ENCODE measurements at regions not wholly inside any gene's neighbourhood (a gene's known extent, or its start where the extent isn't known, plus 50 kb on each side); places are given as distances from the start of the nearest gene placed in this dataset.

DNA sequence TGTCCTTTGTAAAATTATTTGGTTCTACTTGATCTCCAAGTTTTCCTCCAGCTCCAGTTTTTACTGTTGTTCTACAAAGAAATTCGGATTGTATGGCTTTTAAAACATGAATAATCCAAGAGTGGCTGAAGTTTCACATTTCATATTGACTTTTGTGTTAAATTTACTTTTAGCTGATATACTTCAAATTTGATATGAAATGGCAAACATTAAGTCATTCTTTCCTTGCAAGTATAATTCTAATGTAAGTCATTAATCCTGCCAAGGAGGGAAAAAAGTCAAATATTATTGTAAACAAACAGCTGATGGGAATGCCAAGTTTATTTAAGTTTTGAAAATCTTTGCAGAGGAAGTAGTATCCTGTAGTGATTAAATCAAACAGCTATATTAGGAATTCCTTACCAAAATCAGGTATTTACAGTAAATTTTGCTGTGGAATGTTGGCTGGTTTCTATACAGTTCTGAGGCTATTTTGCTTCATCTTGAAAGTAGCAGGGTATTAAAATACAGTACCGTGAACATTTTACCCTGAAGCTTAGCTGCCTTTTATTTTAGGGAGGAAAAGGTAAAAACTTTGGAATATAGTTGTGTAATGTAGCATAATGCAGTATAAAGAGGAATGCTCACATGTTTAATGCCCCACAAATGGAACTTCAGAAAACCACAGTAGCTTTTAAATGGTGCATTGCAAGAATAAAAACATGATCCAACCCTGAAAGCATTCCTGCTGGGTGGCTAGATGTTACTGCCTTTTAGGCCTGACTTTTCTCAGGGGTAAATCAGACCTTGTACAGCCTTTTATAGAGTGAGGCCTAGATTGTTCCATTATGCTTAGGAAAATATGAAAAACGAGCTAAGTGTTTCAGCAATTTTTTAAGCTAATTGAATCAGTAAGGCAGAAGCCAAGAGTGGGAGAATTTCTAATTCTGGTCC, 62.7 kb upstream of the NT5C1B start:
- DNase-seq (ENCODE audit: low read depth), result no peak

DNA sequence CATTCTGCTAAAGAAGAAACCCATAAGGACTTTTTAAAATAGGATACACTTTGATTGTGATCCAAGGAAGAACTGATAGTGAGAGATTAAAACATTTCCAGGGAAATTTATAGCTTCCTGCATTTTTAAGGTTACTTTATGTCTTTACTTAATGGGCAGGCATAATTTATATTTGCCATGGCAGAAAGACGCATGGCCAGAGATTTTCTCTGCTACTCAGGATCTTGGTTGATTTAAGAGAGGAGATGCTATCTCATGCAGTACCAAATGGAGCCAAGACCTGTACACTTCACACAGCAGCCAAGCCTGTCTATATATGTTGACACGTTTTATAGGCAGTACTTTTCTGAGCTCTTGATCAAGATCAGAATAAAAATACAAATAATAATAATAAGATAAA, 60.9 kb upstream of the NT5C1B start:
- DNase-seq (ENCODE audit: low read depth), result no peak

DNA sequence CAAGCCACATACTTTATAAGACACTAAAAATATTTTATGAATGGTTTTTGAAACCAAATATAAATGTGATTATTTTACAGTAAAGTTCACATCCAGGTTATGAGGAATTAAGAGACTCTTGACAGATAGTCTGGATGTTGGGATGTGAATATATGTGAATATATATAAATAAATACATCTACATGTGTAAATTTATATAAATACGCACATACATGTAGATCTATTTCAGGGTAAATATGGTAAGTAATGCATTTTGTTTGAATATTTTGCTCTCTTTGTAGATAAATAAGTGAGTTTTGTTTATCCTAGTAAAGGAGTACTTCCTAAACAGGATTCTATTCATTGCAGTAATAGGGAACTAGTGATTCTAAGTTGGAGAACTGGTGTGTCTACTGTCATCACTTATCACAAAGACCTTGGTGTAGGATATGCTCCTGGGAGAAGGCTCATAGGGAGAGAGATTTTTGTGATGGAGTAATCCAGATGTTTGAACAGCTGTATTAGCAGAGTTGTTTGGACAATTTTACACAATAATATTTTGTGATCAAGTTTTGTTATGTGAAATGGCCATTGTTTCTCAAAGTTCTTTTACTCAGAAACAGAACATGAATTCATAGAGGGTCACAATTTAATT, 60.2 kb upstream of the NT5C1B start:
- no peak for DNase-seq (ENCODE audit: low read depth)

DNA sequence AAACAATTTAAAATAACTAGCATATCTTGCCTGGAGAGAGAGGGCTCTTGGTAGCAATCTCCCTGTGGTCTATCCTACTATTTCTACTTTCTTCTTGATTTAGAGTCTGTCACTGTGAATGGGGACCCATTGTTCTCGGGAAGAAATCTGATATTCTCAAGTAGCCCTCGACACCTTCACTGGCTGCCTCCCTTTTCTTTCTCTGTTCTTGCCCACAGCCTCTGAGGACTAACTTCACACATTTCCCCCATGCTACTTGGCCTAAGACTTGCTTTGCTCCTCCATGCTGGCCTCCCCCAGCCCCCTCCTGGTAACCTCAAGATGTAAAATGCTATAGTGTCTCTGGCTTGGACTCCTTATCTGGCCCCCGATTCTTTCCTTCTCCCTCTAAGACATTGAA, 58.8 kb upstream of the NT5C1B start:
- no peak for DNase-seq (ENCODE audit: low read depth)

DNA sequence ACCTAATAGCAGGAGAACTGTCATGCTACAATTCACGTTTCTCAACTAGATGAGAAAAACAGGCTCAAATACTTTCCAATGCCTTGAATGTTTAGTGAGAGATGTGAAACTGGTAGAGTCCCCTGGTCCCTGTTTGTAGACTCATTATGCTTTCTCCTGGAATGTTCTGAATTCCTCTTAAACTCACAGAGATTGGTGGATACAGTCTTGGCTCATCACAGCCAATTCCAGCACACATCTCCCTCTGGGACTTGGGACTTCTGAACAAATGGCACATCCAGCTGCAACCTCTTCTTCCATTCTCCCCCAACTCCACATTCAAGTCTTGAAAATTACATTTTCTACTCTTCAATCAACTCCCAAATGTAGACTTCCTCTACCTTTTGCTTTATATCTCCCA, 58.4 kb upstream of the NT5C1B start:
- no peak for DNase-seq (ENCODE audit: low read depth)

DNA sequence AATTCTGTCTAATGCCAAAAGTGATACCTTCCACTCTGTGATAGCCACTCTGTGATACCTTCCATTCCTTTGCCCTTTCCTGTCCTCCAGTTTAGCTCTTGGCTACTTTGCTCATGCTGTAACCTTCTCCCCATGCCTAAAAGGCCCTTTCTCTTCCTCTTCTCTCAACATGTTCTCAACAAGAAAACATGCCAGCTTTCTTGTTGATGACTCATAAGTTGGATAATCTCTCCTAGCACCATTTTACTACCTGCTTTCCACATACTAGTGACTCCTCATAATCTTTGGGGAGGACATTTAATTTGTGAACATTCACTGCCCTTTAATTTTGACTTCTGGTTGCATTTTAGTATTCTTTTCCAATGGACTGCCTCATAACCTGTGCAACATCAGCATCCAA, 55.9 kb upstream of the NT5C1B start:
- no peak for DNase-seq (ENCODE audit: low read depth)

DNA sequence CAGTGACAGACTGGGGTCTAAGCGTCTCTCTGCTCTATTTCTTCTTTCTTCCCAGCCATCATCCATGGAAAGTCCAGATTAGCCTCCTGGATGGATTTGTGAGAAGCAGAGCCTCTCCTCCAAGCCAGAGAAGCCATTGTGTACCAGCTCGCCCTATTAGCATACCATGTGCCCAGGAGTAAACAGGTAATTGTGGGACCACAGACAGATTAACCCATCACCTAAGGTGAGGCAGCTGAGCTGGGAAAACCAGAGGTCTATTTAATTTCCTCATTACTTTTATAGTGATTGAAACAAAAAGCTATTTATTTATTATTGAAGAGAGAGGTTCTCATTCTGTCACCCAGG, 54.7 kb upstream of the NT5C1B start:
- DNase-seq (ENCODE audit: low read depth), result no peak

DNA sequence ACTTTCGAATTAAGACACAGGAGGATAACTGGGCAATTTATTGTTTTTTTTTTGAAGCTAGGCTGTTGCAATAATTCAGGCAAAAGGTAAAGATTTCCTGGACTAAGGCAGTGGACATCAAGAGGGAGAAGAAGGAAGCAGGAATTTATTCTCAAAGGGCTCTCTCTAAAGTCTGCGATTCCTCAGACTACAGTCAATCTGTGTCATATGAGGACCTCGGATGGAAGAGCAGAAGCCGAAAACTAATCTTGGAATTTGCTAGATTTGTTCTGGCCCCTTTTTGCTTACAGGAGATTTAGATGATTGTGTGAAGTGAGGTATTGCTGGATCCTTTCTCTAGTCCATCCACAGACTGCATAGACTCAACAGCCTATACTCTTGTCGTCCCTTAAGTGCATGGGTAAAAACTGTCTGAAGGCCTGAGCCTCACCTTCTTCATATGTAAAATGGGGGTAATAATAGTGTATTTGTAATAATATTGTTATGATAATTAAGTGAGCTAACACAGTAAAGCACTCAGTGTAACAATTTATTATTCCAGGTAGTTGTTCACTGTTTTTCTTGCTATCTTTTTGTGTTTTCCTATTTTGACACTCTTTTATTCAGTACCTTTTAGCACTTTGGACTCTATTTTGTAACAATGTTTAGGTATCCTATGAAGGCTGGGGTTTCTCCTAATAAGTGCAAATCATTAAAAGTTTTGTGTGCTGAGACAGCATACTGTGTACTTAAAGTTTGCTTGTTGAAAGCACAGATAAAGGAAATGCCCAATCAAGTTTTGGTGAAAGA, 54.2 kb upstream of the NT5C1B start:
- no peak for DNase-seq (ENCODE audit: low read depth)

DNA sequence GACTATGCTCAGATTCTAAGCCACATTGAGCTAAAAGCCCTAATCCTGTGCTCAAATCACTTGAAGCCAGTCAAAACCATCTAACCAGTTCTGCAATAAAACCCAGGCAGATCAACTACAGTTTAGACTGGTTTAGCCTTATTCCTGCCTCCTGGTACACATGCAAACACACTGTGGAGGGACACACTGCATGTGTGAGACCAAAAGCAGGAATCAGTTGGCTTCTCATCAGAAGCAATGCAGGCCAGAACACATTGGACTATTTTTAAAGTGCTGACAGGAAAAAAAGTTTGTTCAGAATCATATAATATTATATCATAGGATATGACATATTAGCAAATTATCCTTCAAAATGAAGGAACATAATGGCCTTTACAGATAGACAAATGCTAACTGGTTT, 52.5 kb upstream of the NT5C1B start:
- DNase-seq (ENCODE audit: low read depth), result no peak

DNA sequence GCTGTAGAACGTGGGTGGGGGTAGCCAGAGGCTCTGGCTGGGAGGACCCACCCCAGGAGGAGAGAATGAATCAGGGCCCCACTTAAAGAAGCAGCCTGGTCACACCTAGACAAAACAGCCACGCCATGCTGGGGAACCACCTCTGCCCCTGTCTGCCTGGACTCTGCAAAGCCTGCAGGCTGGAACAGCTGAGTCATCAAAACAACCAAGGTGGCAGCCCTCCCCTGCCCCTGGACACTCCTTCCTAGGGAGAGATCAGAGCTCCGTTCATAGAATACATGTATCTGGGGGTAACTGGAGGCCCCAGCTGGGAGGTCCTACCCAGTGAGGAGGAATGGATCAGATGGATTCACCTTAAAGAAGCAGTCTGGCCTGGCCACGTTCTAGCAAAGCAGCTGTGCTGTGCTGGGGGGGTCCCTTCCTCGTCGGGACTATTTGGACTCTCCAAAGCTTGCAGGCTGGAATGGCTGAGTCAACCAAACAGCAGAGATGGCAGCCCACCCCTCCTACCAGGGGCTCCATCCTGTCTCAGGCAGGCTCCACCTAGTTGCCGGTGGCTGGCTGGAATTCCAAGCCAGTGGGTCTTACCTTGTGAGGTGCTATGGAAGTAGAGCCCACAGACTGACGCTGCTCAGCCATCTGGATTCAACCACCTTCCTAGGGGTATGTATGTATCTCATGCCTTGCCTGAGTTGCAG, 50.5 kb upstream of the NT5C1B start:
- DNase-seq (ENCODE audit: low read depth), result peak; percentile 2

Measured in Daoy (cell line).